Left lobe of liver (tissue), 2 donors: ENCODE measurements at regions not wholly inside any gene's neighbourhood (a gene's known extent, or its start where the extent isn't known, plus 50 kb on each side); places are given as distances from the start of the nearest gene placed in this dataset.
"Not testable (repeated sequence)": the region's sequence is repeated elsewhere in the genome, so short reads cannot be mapped to it uniquely, and the experiment has no call there.

Experiments
- ATAC-seq: fragments of 200-7000 bp; cut with Tn5 transposase; one replicate; pipeline ENCODE4 v1.9.1; 2020; ENCODE audit warnings: mild to moderate bottlenecking, moderate library complexity
- DNase-seq: peaks from one replicate; pipeline ENCODE4 v3.0.0-alpha.2; 2020; ENCODE audit warnings: low spot score
- donor health status: DM: no; HTN: no; CAD: no; lungs with moderate emphysema.
- donor health status: DM: no; HTN: yes; CAD: no.

DNA sequence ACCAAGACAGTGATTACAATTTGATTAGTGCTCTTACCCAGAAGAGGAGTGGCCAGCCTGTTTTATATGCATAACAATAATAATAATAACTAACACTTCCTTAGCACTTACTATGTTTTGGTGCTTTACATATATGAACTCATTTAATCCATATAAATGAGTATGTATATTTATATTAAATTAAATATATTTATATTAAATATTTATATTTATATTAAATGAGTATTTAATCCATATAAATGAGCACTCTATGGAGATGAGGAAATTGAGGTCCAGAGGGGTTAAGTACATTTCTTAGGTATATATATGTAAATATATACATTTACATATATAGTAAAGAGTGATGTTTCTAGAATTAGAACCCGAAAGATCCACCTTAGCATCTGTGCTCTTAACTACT is 673.9 kb upstream of the ACVR2A start:
- DNase-seq = no peak
- no peak for ATAC-seq

DNA sequence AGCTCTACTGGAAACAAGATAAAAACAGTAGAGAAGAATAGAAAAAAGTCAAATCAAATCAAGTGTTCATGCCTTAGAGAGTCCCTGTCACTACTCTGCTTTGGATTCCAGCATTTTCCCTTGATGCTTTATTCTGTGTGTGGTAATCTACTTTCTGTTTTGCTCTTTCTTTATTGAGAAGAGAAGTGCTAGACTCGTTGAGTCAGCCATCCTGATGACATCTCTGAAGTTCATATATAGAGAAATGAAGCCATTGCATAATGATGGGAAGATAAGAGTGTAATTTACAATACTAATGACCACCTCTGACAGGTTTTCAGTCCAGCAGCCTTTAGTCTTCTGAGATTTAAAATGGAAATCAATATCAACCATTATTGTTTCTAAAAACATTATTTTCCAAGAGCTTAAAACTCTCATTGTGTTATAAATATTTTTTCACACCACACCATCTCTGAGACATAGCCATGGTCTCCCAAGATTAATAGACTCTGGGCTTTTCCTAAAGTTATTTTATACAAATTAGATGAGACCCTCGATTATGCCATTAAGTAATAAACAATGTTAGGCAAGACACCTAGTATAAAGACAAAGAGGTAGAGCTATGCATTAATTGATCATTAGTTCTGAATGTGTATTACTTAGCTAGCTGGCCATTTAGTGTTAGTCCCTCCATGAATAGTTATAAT is 679.0 kb upstream of the ACVR2A start:
- no peak for DNase-seq
- no peak for ATAC-seq

DNA sequence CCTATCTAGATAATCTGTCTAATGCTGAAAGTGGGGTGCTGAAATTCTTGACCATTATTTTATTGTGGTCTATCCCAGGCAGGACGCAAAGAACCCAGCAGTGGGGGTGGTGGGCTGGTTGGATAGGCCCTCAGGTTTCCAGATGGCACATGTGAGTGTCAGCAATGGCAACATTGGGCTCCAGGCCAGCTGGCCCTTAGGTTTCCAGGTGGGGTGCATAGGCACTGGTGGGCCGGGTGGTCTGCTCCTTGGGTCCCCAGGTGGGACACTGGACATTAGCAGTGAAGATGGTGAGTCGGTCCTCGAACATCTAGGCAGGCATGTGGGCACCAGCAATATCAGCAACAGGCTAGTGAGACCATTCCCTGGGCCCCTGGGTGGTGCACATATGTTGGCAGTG is 680.3 kb upstream of the ACVR2A start:
- ATAC-seq (no peak), DNase-seq (no peak)

DNA sequence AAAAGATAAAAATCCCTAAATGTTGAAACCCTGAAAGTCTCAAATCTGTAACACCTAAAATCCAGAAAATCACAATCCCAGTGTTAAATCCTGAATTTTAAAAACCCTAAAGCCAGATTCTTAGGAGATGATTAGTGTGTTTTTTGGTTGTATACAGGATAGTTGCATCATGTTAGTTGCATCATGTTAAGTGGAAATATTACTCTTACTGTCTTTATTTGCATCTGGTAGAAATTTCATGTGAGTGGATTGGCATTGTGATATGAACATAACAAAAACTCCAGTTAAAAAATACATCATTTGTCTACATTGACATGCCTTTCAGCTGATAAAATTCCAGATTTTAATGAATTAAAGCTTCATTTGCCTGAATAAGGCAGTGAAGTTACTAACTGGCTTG is 683.1 kb upstream of the ACVR2A start:
- ATAC-seq = no peak
- DNase-seq = no peak

DNA sequence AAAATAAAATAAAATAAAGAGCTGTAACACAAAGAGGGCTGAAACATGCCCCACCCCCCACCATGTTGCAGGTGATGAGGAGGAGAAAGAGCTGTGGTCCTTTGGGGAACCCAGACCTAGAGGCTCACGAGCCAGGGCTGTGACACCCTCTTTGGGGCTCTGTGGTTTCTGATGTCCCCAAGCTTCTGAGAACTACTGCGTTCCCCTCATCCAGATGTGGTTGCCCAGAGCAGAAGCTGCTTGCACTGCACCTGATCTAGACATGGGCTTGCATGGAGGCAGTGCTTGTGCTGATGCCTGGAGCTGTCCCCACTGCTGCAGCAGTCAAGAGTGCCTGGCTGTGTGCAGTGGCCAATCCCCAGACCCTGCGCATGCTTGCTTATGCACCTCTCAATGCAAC is 687.9 kb upstream of the ACVR2A start:
- DNase-seq (no peak), ATAC-seq (no peak)

DNA sequence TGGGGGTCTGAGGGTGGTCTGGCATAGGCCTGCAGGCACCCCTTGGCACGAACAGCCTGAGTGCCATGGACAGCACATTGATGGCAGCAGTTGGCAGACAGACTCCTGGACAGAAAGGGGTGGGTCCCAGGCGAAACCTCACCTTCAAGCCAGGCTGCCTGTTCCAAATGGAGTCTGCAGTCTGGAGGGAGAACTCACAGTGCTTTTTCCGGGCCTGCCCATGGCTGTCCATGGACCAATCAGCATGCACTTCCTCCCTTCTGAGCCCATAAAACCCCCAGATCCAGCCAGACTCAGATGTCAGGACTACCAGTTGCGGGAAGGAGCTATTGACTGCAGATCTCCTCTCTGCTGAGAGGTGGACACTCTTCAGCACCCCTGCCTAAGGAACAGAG is 694.6 kb upstream of the ACVR2A start:
- no peak for ATAC-seq
- no peak for DNase-seq

DNA sequence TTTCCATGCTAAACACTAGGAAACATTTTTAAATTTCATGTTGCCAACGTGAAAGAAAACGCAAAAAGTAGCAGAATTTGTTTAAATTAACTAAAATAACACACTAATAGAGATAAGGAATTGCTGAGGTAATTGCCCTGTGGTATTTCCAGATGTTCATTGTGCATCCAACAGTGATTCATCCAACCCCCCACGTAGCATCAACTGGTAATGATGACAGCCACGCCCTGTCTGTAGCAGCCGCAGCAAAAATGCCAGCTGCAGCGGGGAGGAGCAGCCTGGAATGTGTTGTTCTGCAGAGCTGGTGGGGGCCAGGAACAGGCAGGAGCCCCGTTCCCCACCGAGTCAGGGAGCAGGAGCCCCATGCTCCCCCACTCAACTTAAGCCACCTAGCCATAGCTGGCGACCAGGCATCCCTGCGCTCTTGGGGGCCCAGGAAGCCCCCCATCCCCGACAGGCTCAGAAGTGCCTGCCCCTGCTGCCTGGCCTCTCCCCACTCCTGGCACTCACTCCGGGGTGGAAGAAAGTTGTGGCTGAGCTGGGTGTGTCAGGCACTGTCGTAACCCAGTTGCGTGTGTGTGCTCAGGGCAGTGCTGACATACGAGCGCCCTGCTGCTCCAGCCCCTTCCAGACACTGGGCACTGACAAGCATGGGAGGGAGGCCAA is 695.1 kb upstream of the ACVR2A start:
- DNase-seq = no peak
- no peak for ATAC-seq

DNA sequence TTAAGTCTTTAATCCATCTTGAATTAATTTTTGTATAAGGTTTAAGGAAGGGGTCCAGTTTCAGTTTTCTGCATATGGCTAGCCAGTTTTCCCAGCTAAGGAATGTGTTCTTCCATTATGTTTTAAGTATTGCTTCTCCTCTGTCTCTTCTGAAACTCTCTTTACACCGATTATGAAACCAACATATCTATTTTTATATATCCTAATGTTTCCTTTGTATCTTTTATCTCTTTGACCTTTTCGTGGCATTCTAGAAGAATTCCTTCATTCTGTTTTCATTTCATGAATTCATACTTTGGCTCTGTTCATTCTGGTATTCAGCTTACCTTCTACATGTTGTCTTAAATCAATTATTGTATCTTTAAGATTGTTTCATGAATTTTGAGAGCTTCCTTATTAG is 697.0 kb upstream of the ACVR2A start:
- no peak for DNase-seq
- ATAC-seq = no peak

DNA sequence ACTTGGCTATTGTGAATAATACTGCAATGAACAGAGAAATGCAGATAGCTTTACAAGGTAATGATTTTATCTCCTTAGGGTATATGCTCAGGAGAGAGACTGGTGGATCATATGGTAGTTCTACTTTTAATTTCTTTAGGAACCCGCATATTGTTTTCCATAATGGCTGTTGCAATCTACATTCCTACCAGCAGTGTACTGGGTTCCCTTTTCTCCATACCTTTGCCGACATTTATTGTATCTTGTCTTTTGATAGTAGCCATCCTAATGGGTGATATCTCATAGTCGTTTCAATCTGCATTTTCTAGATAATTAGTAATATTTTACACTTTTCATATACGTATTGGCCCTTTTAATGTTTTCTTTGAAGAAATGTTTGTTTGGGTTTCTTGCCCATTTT is 702.9 kb upstream of the ACVR2A start:
- no peak for DNase-seq
- no peak for ATAC-seq

DNA sequence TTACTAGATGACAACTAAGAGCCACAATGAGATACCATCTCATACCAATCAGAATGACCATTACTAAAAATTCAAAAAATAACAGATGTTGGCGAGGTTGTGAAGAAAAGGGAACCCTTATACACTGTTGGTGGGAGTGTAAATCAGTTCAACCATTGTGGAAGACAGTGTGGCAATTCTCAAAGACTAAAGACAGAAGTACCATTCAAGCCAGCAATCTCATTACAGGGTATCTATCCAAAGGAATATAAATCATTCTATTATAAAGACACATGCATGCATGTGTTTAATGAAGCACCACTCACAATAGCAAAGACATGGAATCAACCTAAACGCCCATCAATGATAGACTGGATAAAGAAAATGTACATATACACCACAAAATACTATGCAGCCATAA is 705.1 kb upstream of the ACVR2A start:
- not testable (repeated sequence) for ATAC-seq, DNase-seq

DNA sequence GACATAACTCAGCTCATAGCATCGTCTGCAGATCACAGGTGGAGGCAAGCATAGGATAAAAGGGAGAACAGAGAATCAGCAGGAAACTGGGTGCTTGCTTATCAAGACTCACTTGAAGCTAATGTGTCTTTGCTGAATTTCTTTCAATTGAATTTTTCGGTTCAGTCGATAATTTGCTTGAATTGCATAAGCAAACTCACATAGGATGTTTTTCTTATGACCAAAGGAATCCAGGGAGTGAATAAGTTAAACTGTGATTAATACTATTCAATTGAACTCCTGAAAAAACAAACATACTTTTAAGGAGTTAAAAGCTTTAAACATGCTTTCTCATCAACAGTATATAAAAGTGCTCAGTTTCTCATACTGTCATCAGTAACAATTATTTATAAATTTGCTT is 707.1 kb upstream of the ACVR2A start:
- DNase-seq (no peak), ATAC-seq (no peak)

DNA sequence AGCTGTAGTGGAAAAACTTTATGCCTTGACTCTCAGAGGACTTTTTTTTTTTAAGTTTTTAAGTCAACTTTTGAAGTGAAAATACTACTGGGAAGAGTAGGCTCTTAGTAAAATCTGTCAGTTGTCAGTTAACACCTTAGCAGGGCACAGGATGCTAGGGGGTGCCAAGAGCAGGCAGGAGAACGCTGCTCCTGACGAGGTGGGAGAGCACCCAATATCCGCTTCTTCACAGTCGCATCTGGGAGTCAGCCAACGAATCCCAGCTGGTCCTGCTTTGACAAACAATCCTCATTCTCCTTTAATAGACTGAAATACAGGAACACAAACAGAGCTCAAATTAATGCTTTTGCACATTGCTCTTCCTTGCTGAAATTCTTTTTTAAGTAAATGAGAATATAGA is 709.5 kb upstream of the ACVR2A start:
- ATAC-seq (no peak), DNase-seq (no peak)

DNA sequence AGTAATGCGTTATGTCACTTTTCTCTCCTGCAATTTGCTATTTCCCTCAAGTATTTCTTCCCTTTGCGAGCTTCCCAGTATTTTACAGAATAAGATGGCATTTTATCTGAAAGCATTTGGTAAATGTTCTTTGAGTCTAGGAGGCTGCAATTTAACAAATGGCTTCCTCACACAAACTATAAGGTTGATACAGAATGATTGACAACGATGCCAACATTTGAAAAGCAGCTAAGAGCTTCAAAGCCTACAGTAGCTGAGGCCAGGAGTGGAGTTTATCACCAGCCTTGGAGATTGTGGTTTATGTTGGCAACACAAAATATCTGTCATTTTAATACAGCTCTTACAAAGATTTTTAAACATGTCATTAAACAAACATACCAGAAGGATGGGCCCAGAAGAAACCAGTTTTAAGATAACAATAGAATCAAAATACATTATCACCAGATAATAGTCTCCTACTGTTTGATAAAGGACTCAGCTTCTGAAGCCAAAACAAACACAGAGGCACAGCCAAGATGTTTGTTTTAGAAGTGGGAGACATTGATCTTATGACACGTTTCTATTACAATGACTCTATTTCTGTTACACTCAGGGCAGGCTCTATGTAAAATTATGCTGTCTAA is 711.4 kb upstream of the ACVR2A start:
- DNase-seq (no peak), ATAC-seq (no peak)

DNA sequence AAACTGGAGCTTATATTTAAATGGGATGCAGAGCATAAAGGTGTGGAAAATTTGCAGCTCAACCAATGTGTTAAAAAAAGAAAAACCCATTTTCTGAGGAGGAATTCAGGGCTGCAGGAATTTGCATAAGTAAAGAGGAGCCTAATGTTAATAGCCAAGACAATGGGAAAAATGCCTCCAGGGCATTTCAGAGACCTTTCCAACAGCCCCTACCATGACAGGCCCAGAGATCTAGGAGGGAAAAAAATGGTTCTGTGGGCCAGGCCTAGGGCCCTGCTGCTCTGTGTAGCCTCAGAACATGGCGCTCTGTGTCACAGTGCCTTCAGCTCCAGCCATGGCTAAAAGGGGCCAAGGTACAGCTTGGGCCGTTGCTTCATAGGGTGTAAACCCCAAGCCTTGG is 719.7 kb upstream of the ACVR2A start:
- no peak for DNase-seq
- ATAC-seq = no peak

DNA sequence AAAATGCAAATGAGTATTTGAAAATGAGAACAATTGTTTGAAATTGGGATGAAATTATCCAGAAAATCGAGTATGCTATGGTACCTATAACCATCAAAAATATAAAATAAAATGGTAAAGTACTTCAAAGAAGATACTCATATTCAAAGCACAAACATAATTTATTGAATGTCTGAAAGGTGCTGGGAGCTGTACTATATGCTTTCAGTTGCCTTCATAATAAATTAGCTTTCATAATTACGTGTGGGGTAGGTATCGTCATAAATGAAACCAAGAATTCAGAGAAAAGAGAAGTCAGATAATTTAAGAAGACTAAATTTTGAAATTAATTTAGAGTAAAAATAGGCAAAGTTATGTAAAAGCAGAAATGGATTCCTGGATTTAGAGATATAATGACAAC is 721.9 kb upstream of the ACVR2A start:
- ATAC-seq (no peak), DNase-seq (no peak)

DNA sequence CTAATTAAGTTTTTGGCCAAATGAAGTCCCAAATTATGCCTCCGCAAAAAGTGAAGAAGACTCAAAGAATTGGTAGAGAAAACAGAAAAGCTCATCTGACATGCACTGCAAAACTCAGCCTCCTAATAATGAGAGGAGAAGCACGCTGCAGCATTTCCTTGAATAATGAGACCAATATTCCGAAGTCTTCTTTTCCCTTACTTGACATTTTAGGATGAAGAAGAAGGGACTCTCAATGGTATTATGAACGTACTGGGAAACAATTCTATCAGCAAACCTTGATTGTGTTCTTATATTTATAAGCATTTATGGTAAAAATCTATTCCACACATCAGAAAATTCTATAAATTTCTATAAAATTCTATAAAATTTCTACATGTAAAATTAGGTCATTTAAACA is 733.9 kb upstream of the ACVR2A start:
- ATAC-seq (no peak), DNase-seq (no peak)

DNA sequence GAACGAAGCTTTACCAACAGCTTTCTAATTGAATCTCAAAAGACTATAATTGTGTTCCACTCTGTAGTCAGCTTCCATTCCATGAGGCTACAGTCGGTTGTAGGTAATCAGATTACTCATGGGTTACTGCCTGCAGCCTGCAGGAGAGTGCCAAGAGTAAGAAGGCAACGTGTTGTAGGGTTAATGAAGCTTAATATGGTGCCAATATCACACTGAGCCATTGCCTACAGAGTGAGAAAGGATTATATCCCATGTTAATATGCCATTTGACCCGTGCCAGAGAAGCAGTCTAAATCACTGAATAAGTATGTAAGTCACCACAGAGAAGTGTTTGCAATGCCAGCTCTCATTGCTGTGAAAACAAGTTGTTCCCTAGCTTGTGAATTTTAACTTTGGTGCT is 734.5 kb upstream of the ACVR2A start:
- no peak for ATAC-seq
- DNase-seq = no peak

DNA sequence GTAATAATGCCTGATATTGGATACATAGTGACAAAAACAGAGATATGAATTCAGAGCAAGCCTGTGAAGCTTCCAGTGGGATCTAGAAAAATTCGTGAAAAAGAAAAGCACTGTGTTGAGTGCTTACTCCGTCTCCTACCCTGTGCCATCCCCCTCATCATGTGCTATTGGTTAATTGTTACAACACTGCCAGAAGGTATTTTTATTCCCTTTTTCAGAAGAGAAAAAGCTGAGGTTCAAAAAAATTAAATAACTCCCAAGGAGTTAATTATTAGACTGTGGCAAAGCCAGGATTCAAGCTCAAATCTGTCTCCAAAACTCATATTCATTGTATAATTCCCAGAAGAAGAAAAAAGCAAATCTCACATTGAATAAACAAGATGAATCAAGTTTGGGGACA is 735.5 kb upstream of the ACVR2A start:
- DNase-seq (no peak), ATAC-seq (no peak)

DNA sequence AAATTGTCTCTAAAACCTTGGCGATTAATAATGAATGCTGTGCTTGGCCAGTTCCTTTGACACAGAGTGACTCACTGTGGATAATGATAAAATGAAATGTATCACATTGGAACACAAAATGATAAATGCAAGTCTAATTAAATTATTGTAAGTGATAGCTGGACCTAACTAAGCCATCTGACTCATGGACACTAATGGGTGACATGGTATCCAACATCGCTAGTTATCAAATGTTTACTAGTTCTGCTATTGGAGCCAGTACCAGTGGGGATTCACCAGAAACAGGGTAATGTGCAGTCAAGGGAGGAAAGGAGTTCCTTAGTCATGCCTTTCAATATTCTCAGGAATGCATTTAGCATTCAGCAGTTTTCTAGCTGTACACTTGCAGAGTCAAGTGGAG is 736.3 kb upstream of the ACVR2A start:
- DNase-seq (no peak), ATAC-seq (no peak)

DNA sequence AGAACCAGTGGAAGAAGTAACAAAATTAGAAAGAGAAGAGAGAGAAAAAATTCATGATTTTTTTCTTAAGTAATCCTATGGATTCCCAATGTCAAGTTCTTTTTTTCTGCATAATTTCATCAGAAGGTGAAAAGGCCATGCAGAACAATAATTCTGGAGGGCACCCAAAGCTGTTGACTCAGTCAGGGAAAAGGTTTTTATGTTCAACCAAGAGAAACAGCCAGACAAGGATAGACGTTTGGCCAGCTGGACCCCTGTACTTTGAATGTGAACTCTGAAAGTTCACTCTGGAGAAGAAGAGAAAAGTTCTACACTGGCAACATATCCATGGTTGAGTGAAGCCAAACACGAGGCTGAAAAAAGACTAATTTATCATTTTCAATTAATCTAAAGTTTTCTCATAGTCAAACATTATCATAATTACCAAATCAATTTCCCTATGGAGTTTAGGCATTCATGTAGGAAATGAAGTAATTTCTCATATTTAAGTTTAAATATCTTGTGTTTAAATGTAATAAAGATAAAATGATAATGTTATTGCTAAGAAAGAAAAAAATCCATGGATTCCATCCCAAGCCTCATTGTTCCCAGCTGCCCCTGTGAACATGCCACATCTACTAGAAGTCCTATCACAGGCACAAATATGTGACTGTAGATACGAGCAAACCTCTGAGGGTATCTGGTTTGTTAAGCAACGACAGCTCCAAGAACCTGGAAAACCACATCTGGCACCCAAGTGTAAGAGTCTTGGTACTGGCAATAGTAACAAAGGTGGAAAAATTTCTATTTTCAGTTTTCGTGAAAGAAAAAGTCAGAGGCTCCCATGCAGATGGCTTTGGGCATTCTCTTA is 742.7 kb upstream of the ACVR2A start:
- DNase-seq = no peak
- no peak for ATAC-seq

DNA sequence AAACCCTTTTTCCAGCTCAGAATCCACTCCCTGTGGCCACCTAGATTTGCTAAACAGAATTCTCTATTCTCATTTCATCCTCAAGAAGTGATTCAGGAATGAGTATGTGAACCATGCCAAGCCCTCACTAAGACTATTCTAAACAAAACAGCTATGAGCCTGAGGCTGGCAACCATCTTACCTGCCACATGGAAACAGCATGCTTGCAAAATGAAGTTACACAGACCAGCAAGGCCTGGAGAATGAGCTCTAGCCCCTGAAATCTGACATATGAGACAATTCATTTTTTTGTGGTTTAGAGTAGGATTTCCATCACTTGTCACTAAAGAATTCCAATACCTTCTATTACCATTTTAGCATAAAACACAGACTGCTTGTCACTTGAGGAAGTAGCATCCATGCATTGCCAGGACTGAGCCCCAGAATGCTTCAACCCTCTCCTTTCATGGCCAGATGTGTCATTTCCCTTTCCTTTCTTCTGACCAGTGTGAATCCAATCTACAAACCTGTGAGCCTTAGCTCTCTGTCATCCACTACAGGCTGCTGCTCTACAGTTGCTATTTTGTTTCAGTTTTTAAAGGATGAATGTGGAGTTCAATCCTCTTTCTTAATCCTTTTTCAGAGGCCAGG is 744.3 kb upstream of the ACVR2A start:
- ATAC-seq (no peak), DNase-seq (no peak)
